ENCODE measurements at regions not wholly inside any gene's neighbourhood (a gene's known extent, or its start where the extent isn't known, plus 50 kb on each side); places are given as distances from the start of the nearest gene placed in this dataset.

DNA sequence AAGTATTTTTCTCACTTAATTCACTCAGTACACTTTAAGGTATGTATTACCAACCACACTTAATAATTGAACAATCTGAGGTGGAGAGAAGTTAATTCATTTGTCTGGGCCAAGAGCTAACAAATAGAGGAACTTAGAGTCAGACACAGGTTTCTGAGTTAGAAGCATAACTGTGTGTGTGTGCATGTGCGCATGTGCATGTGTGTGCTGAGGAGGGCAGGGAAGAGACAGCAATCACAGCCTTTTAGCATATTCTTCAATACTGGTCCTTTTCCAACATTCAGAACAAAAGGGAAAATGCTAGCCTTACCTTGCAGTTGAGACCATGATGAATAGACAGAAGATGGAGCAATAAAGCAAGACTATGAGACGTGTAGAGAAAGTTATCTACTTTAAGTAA is 136.2 kb upstream of the ATP5MC3 start:
- TF ChIP-seq, protein P1, sequence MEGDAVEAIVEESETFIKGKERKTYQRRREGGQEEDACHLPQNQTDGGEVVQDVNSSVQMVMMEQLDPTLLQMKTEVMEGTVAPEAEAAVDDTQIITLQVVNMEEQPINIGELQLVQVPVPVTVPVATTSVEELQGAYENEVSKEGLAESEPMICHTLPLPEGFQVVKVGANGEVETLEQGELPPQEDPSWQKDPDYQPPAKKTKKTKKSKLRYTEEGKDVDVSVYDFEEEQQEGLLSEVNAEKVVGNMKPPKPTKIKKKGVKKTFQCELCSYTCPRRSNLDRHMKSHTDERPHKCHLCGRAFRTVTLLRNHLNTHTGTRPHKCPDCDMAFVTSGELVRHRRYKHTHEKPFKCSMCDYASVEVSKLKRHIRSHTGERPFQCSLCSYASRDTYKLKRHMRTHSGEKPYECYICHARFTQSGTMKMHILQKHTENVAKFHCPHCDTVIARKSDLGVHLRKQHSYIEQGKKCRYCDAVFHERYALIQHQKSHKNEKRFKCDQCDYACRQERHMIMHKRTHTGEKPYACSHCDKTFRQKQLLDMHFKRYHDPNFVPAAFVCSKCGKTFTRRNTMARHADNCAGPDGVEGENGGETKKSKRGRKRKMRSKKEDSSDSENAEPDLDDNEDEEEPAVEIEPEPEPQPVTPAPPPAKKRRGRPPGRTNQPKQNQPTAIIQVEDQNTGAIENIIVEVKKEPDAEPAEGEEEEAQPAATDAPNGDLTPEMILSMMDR (IDR thresholded peaks at IDR 0.05): no peak
- TF ChIP-seq POLR2A (IDR thresholded peaks at IDR 0.05): no peak
